Lung (tissue), 11 donors: ENCODE measurements at regions not wholly inside any gene's neighbourhood (a gene's known extent, or its start where the extent isn't known, plus 50 kb on each side); places are given as distances from the start of the nearest gene placed in this dataset.

ENCODE experiments used
- ATAC-seq: fragments of 200-7000 bp; cut with Tn5 transposase; one replicate; pipeline ENCODE4 v1.9.1; 2020; ENCODE audit warnings: moderate number of reproducible peaks; ENCODE audit not compliant: insufficient read depth, low FRiP score
- DNase-seq, 3 donors: peaks; one replicate each; pipeline ENCODE4 v3.0.0-alpha.2; 2013 to 2017
- H3K27ac ChIP-seq, 2 donors: one replicate each; pipeline ENCODE4 v1.5.1; 2013; ENCODE audit warnings: mild to moderate bottlenecking in 2 of 2, moderate library complexity in 2 of 2, control low read depth in 1 of 2, inconsistent platforms in 1 of 2, low read depth in 1 of 2, low read length in 1 of 2
- H3K27me3 ChIP-seq, 3 donors: one replicate each; pipeline ENCODE4 v1.5.1; 2013; ENCODE audit warnings: low read length in 2 of 3; ENCODE audit not compliant: control insufficient read depth in 3 of 3, insufficient read depth in 3 of 3
- H3K36me3 ChIP-seq, 4 donors: one replicate each; pipeline ENCODE4 v1.5.1; 2013; ENCODE audit warnings: low read length in 4 of 4, mild to moderate bottlenecking in 1 of 4, moderate library complexity in 1 of 4; ENCODE audit not compliant: control insufficient read depth in 4 of 4, insufficient read depth in 4 of 4
- H3K4me1 ChIP-seq, 5 donors: one replicate each; pipeline ENCODE4 v1.5.1; 2013; ENCODE audit warnings: low read length in 5 of 5, mild to moderate bottlenecking in 2 of 5, moderate library complexity in 1 of 5; ENCODE audit not compliant: control insufficient read depth in 5 of 5, insufficient read depth in 5 of 5
- H3K4me3 ChIP-seq: one replicate; pipeline ENCODE4 v1.5.1; 2013; ENCODE audit warnings: mild to moderate bottlenecking, control low read depth, moderate library complexity
- H3K9ac ChIP-seq, 2 donors: one replicate each; pipeline ENCODE4 v1.5.1; 2013; ENCODE audit warnings: low read length in 2 of 2, control low read depth in 1 of 2; ENCODE audit not compliant: insufficient read depth in 1 of 2
- H3K9me3 ChIP-seq, 4 donors: one replicate each; pipeline ENCODE4 v1.5.1; 2013; ENCODE audit warnings: low read length in 3 of 4, mild to moderate bottlenecking in 1 of 4, moderate library complexity in 1 of 4; ENCODE audit not compliant: control insufficient read depth in 4 of 4, insufficient read depth in 3 of 4
- CTCF ChIP-seq: IDR thresholded peaks from 2 replicates; pipeline ENCODE4 v1.5.1; 2012; ENCODE audit warnings: mild to moderate bottlenecking; ENCODE audit errors: control extremely low read depth, extremely low read depth
- WGBS, 2 donors: extraction: QIAGEN DNeasy Blood & Tissue Kit; methylation state at CpG; one replicate each; pipeline ENCODE4 v1.1.7; 2013; 5-methylcytosine and 5-hydroxymethylcytosine counted together
- donor health status: control.
- donor health status: control.
- donor health status: Bipolar disorder and iron deficiency.
- donor health status: healthy.
- donor health status: DM: yes; HTN: yes; CAD: no.

- no peak for TF ChIP-seq CTCF
- Histone ChIP-seq H3K36me3 (no peaks in the 10 kb centered on the region), H3K4me3 (no peak overlapping the region), H3K27ac (no peak overlapping the region), H3K9ac (no peak overlapping the region), H3K9me3 (no peaks in the 10 kb centered on the region), H3K27me3 (no peaks in the 10 kb centered on the region), H3K4me1 (no peaks in the 10 kb centered on the region)
- ATAC-seq (no peak), DNase-seq (no peak)
- WGBS, 2 donors = 94 to 95% methylated on average over 4 of the region's 4 CpGs
Observed at GRCh38 chr6:130694606-130695005, 132.6 kb upstream of the SMLR1 start.

DNA sequence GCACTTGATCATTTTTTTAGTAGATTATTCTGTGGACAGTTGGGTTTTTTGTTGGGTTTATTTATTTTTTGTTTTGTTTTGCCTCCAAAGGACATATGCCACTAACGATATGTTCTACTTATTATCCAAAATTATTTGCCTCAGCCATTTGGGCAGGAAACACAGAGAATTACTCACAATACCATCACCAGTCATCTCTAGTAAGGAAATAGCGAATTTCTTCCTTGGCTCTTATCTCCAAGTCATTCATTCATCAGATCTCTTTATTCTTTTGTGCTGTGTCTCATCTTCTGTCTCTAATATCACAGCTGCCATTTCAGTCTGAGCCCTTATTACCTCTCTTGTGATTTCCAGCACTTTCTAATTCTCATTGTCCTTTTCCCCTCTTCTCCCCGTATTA is 130.4 kb upstream of the SMLR1 start:
- WGBS, 2 donors = 75 to 76% methylated on average over 3 of the region's 3 CpGs
- DNase-seq = no peak
- H3K36me3 ChIP-seq = no peaks in the 10 kb centered on the region
- no peaks in the 10 kb centered on the region for H3K27me3 ChIP-seq
- H3K4me3 ChIP-seq = no peak overlapping the region
- TF ChIP-seq CTCF = no peak
- H3K27ac ChIP-seq = no peak overlapping the region
- H3K4me1 ChIP-seq = no peaks in the 10 kb centered on the region
- no peak for ATAC-seq
- H3K9me3 ChIP-seq = no peaks in the 10 kb centered on the region
- H3K9ac ChIP-seq = no peak overlapping the region

DNA sequence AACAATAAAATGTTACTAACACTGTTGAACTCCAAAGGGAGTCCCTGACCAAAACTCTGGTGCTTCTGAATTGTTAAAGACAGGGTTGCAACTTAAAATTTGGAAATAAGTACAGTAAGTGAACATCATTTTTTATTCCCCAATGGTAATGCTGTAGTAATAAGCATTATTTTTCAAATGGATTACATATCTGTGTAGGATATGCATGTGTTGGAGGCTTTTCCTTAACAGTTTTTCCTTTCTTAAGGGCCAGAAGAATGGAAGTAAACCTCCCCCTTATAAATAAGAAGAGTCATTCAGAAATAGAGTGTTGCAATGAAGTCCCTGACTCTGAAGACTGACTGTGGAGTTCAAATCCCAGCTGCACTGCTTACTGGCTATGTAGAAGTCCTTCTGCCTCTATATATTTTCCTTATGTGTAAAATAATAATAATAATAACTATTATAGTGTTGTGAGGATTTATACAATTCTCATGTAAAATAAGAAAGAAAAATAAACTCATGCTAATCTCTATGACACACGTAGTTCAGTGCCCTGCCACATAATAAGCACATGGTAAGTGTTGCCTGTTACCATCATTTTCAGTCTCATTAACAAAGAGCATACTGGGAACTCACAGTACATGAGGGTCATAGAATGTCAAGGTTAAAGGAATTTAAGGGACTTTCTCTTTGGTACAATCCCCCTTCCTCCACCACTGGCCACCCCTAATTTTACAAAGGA is 129.8 kb upstream of the SMLR1 start:
- Histone ChIP-seq H3K4me1 (no peaks in the 10 kb centered on the region), H3K9me3 (no peaks in the 10 kb centered on the region), H3K27ac (no peak overlapping the region), H3K27me3 (no peaks in the 10 kb centered on the region), H3K4me3 (no peak overlapping the region), H3K9ac (no peak overlapping the region), H3K36me3 (no peaks in the 10 kb centered on the region)
- 31 to 46% methylated on average over 1 of the region's 1 CpG for WGBS, 2 donors
- no peak for TF ChIP-seq CTCF
- ATAC-seq = no peak
- DNase-seq = no peak
